ENCODE measurements at regions not wholly inside any gene's neighbourhood (a gene's known extent, or its start where the extent isn't known, plus 50 kb on each side); places are given as distances from the start of the nearest gene placed in this dataset.

DNA sequence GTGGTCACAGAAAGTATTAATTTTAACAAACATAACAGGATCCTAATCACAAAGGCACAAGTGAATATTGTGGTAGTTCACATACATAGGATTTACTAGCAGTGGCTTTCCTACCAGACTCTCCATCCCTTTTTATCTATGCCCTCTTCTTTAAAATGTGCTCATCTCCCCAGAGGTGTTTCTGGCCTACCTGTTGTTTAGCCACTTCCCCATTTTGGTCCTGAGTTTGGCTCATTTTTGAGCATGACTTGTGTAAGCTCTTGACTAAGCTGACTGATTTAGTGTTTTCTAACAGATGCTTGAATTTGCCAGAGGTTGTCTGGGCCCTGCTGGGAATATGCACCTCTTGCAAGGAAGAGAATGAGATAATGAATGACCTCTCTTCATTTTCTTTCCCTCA lies 517.7 kb upstream of the CLINT1 start:
- TF ChIP-seq CTCF (IDR thresholded peaks at IDR 0.05; ENCODE audit: insufficient read depth, low read length, poor library complexity, severe bottlenecking) (no peak), EZH2phosphoT487 (conservative IDR thresholded peaks at IDR 0.05; ENCODE audit: low read length) (no peak)

Measured in SU-DHL-6 (cell line).